ENCODE measurements at regions not wholly inside any gene's neighbourhood (a gene's known extent, or its start where the extent isn't known, plus 50 kb on each side); places are given as distances from the start of the nearest gene placed in this dataset.
"Not testable (repeated sequence)": the region's sequence is repeated elsewhere in the genome, so short reads cannot be mapped to it uniquely, and the experiment has no call there.

DNA sequence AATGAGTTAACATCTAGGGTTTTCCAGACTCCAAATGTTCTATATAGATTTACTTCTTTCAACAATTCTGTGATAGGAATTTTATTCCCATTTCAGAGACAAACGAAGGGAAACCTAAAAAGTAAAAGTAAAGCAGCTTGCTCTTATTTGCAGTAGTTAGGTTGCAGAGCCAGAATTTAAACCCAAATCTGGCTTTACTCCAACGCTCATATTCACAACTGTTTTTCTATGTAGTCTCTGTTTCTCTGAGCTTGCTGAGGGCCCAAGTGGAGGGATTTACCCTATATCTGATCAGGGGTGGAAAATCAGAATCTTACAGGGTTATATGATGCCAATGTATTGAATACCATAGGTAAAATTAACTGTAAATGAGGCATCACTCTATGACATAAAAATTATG is 599.1 kb upstream of the GRIA3 start:
- no peak for DNase-seq

DNA sequence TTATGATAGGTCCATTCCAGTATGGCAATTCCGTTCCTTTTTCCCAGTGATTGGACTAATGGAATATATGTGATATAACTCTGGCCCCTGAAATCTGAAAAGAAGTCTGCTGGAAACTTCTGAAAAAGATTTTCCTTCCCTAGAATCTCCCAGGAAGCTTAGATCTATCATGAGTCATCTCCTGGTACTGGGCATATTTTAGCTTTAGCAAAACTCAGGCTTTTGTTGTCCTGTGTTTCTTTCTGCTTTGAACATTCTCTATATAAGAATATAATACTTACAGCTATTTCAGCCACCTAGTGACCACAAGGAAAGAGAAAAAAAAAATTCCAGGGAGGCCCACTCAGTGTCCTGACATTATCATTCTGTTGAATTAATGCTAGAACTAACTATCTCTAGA is 597.2 kb upstream of the GRIA3 start:
- no peak for DNase-seq

- DNase-seq: no peak
Observed at GRCh38 chrX:122591546-122591945, 592.5 kb upstream of the GRIA3 start.

DNA sequence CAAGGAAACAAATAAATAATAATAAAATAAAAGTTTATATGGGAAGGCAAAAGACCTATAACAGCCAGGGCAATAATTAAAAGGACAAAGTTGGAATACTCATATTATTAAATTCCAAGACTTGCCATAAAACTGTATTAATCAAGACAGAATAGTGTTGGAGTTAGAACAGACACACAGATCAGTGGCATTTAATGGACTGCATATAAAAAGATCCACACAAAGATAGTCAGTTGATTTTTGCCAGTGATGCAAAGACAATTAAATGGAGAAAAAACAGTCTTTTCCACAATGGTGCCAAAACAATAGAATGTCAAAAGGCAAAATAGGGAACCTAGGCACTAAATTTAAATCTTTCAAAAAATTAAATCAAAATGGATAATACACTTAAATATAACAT is 587.1 kb upstream of the GRIA3 start:
- DNase-seq: no peak

- DNase-seq: no peak
Observed at GRCh38 chrX:122622795-122623194, 561.3 kb upstream of the GRIA3 start.

GRCh38 chrX:122625239-122625638 is 558.8 kb upstream of the GRIA3 start:
- no peak for DNase-seq

DNA sequence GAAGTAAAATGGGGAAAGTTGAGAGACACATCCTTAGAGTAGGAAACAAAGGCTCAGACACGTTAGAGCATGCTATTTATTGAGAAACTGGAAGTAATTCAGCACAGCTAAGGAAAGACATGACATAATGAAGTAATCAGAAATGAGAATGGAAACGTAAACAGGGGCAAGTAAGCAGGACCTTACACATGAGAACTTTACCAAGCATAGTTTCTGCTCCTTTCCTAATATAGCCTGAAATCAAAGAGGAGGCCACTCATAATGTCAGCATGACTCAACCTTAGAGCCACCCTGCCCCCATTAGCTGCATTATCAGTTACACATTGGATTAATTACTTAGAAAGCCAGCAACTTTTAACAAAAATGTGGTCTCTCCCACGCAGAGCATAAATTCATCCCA is 558.3 kb upstream of the GRIA3 start:
- DNase-seq: no peak

DNA sequence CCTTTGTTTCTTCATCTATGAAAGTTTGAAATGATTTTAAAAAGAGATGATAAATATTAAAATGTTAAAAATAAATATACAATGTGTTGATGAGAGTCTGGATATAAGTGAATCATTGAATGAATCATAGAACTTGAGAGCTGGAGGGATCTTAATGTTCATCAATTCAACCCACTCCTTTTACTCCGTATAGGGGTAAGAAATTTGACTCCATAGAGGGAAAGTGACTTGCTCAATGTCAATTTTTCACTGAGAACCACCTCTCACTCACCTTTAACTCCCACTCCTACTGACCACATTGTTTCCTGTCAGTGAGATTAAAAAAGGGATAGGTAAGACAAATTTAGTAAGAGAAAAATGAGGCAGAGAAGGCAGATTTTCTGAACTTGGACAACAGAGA is 557.2 kb upstream of the GRIA3 start:
- no peak for DNase-seq

GRCh38 chrX:122641136-122641535 is 542.9 kb upstream of the GRIA3 start:
- DNase-seq: no peak

DNA sequence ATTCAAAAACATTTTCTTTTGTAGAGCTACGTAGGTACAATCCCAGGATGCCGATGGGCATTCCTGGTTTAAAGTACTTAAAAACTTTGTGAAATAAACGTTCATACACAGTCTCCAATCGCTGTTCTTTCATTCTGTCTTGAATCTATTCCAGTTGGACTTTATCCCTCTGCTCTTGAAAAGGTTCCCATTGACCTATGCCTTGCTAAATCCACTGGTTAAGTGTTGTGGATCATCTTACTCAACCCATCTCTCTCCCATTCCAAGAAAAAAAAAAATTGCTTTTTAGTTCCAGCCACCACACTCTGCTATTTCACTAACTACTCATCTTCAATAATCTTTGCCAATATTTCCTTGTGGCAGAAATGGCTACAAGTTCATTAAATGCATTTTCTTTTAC is 542.3 kb upstream of the GRIA3 start:
- DNase-seq: no peak

DNA sequence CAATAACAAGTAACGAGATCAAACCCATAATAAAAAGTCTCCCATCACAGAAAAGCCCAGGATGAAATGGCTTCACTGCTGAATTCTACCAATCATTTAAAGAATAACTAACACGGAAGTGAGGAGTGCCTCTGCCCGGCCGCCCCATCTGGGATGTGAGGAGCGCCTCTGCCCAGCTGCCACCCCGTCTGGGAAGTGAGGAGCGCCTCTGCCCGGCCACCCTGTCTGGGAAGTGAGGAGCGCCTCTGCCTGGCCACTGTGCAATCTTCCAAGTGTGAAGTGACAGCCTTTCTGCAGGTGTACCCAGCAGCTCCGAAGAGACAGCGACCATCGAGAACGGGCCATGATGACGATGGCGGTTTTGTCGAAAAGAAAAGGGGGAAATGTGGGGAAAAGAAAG is 528.8 kb upstream of the GRIA3 start:
- not testable (repeated sequence) for DNase-seq

DNA sequence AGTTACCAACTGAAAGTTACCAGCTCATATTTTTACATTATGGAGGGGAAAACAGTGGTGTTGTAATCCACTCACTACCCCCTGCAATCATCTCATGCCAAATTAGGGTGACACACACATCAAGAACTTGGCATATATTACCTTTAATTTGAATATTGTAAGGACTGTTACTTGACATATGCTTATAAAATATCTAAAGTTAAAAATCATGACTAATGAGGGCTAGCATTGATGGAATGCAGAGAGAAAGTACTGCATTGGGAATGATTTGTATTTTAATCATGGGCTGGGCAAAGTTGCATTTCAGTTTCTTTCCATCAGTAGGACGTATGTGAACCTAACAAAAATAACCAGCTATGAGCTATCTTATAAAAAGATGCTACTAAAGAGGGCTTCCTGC is 517.5 kb upstream of the GRIA3 start:
- DNase-seq: no peak

GRCh38 chrX:122667667-122668066 is 516.4 kb upstream of the GRIA3 start:
- no peak for DNase-seq

DNA sequence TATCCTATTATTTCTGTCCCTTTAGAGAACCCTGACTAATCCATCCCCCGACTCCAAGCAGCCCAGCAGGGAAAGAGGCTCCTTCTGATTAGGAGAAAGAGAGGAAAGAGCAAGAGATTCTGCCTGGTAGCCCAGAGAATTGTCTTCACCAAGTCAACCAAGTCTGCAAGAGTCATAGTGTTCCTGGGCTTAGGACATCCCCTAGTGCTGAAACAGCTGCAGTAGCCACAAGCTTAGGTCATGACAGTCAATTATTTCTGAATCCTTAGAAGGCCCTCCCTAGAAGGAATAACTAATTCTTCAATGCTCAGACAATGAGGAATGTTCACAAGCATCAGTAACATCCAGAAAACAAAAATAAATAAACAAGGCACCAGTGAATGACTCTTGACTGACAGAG is 480.3 kb upstream of the GRIA3 start:
- no peak for DNase-seq

DNA sequence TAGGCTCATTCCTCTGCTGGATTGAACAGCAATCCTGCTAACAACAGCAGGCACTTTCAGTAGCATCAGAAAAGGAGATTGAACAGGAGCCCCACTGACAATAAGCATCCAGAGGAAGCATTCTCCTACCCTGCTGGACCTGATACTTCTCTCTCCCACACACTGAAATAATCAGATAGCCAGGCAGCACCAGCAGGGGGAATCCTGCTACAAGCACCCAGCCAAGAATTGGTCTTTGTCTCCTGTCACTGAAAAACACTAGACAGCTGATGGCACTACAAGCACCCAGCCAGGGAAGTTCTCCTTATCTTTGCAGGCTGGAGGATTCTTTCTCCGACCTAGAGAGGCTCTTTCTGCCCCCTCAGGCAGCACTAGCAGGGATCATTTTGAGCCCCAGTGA is 444.3 kb upstream of the GRIA3 start:
- DNase-seq: no peak

DNA sequence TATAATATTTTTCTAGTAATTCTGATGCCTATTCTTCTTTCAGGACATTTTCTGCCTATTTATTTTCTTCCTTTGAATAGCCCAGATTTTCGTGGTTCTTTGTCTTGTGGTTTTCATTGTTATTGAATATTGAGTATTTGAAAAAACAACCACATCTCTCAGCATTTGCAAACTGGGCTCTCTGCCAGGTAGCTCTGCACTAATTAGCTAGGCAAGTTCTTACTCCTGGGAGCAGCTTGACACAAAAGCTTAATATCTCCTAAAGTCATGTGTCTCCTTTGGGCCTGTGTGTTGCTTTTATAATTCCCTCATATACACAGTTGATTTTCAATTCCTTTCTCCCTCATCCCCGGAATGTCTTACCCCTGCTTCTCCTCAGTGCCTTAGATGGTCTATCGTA is 413.5 kb upstream of the GRIA3 start:
- no peak for DNase-seq

GRCh38 chrX:122771933-122772332 is 412.1 kb upstream of the GRIA3 start:
- DNase-seq: no peak

DNA sequence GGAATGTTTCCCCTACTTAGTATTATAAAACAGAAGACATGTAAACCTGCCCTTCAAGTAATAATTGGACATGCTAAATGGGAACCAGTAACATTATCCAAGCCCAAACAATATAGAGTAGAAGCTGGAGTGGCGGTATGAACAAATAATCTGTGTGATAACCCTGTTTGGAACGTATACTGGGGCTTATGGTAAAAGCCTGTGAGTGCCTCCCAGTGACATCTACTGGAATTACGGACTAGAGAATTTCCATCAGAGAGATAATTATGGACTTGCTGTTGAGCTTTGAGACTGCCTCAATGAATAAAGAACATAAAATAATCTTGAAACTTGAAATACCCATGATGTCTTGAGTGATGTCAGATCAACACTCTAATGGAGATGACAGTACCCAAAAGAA is 406.3 kb upstream of the GRIA3 start:
- DNase-seq: no peak

DNA sequence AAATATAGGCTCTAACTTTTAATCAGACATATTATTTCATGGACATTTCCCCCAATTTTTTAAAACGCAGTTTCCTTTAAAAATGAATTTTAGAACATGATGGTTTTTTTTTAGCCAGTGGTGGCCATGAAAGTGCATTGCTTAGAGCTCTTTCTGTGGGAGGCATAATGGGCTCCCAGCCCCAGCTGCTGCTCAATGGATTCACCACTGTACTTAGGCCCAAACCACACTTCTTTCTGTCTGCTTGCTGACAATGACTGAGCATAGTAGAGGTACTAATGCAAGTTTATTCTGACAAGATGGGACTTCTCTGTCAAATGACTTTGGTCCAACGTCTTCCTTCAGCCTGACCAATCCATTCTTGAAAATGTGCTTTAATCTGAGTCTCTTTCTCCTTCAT is 400.2 kb upstream of the GRIA3 start:
- no peak for DNase-seq

- no peak for DNase-seq
Observed at GRCh38 chrX:122787231-122787630, 396.8 kb upstream of the GRIA3 start.

- no peak for DNase-seq
Observed at GRCh38 chrX:122788216-122788615, 395.9 kb upstream of the GRIA3 start.

DNA sequence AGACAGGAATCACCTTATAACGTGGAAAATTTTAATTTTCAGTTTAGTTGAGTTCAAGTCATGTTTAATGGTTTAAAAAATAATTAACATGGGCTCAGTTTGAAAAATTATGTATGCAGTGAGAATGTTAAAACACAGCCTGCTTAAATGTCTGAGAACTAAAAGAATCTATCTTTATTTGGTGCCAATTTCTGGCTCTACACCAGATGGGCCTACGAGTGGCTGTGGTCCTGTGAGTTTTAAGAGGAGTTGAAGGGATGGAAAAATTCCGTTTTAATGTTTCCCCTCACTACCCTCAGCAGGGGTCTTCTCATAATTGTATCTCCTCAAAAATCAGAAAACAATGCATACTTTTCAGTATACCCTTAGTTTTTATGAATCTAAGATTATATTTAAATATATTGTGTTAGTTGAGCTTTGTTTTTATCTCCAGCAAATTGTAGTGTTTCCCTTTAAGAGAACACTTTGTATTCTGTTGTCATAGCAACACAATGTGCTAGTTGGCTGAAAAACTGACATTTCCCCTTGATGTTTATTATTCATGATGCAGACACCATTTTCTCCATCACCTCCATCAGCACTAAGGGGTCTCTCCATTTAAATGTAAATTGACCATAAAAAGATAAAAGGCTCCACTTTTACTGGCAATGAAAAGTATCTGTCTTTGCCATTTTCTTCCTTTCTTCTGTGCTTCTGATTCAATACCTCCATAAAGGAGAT is 393.5 kb upstream of the GRIA3 start:
- DNase-seq: no peak

GRCh38 chrX:122813876-122814275 is 370.2 kb upstream of the GRIA3 start:
- no peak for DNase-seq

GRCh38 chrX:122816288-122816687 is 367.8 kb upstream of the GRIA3 start:
- no peak for DNase-seq

DNA sequence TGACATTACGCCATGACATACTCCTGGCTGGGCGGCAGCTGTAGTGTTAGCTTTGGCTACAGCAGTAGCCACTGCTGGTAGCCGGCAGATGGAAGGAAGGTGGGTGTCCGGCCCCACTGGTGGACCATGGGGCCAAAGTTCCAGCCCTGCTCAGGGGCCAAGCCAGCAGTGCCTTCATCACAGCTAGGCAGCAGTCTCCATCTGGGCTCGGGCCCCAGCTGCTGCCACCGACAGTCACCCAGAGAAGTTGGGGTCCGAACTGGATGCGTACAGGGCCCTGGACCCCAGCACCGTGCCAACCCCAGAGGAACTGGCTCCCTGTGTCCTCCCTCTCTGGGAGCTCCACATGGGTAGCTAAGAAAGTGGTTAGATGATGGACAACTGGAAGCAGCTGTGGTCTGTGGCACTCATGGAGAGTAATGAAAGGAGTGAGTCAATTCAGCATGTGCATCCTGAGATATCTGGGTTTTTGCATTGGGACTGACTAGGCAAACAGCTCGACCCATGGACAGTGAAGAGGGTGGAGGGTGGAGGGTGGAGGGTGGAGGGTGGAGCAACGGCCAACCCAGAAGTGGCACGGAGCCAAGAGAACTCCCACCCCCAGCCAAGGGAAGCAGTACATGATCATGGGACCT is 366.6 kb upstream of the GRIA3 start:
- no peak for DNase-seq

All from stimulated activated naive CD4-positive, alpha-beta T cell (primary cell).